ENCODE measurements at regions not wholly inside any gene's neighbourhood (a gene's known extent, or its start where the extent isn't known, plus 50 kb on each side); places are given as distances from the start of the nearest gene placed in this dataset.

- no peak for TF ChIP-seq CTCF (IDR thresholded peaks at IDR 0.05)
- no peak for TF ChIP-seq POLR2A (IDR thresholded peaks at IDR 0.05)
Observed at GRCh38 chr20:57783196-57783595, 73.4 kb upstream of the PMEPA1 start.
